AG04450 (cell line): ENCODE measurements at regions not wholly inside any gene's neighbourhood (a gene's known extent, or its start where the extent isn't known, plus 50 kb on each side); places are given as distances from the start of the nearest gene placed in this dataset.

ENCODE experiments used
- CTCF ChIA-PET: fragments of 300-600, 350-600 bp; formaldehyde crosslinking; extraction: SDS; loops from one replicate; lab custom pipeline; 2022; ENCODE audit warnings: antibody characterized with exemption, inconsistent platforms; lab: Charles Lee
- POLR2A ChIA-PET: fragments of 350-600 bp; formaldehyde crosslinking; extraction: SDS; loops from one replicate; lab custom pipeline; 2021; ENCODE audit warnings: antibody characterized with exemption, inconsistent platforms; lab: Yijun Ruan, JAX
- DNase-seq: peaks from one replicate; pipeline ENCODE4 v3.0.0-alpha.2; 2011; ENCODE audit warnings: low read depth, low spot score
- H3K27ac ChIP-seq: one replicate; pipeline ENCODE4 v1.5.1; 2012; ENCODE audit warnings: low read depth, low read length, control low read depth
- H3K27me3 ChIP-seq: one replicate; pipeline ENCODE4 v1.6.0; 2012; ENCODE audit warnings: low read length; ENCODE audit not compliant: control insufficient read depth, insufficient read depth
- H3K4me3 ChIP-seq: 2 replicates; pipeline ENCODE4 v1.5.1; 2011; ENCODE audit warnings: mild to moderate bottlenecking, low read depth, low read length, control low read depth
- H3K9me3 ChIP-seq: 2 replicates; pipeline ENCODE4 v1.5.1; 2012; ENCODE audit warnings: low read length; ENCODE audit not compliant: control insufficient read depth, insufficient read depth
- CTCF ChIP-seq: IDR thresholded peaks from 2 replicates; pipeline ENCODE4 v1.5.1; 2011; ENCODE audit warnings: low read depth, low read length, control low read depth, inconsistent platforms

DNA sequence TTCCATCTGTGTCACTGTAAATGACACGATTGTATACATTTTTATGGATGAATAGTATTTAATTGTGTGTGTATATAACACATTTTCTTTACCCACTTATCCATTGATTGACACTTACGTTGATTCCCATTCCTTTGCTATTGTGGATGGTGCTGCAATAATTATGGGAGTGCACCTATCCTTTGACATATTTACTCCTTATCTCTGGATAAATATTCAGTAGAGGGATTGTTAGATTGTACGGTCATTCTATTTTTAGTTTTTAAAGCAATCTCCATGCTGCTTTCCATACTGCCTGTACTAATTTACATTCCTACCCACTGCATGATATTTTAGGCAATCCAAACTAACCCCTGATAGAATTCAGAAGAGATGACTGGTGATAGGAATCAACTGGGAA is 980.1 kb downstream of the FSTL5 start:
- no peak for DNase-seq
- Histone ChIP-seq H3K4me3 (no peak overlapping the region), H3K27me3 (no peaks in the 10 kb centered on the region), H3K9me3 (peaks cover 7% of the 10 kb centered on the region), H3K27ac (no peak overlapping the region)
- POLR2A ChIA-PET, result no interaction called here
- TF ChIP-seq CTCF, result no peak
- CTCF ChIA-PET, result no interaction called here

- DNase-seq, result no peak
- Histone ChIP-seq H3K9me3 (peaks cover 5% of the 10 kb centered on the region), H3K27me3 (no peaks in the 10 kb centered on the region), H3K27ac (no peak overlapping the region), H3K4me3 (no peak overlapping the region)
- POLR2A ChIA-PET, result no interaction called here
- CTCF ChIA-PET, result no interaction called here
- no peak for TF ChIP-seq CTCF
Observed at GRCh38 chr4:161182913-161183312, 980.9 kb downstream of the FSTL5 start.

DNA sequence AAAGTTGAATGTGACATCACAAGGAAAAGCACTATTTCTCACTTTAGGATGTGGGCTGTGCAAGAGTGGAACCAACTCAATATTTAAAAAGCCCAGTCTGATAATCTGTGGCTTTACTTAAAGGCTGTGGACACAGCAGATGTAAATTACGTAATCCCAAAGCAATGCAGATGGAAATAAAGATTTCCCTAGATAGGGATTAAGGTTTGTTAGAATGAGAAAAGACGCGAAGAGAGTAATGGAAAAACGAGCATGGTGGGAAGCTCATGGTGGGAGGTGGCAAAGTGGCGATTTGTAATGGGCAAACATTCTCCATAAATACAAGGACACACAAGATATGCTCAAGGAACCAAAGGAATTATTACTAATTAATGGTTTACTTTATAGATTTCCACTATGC is 985.5 kb downstream of the FSTL5 start:
- Histone ChIP-seq H3K9me3 (peaks cover 13% of the 10 kb centered on the region), H3K4me3 (no peak overlapping the region), H3K27ac (no peak overlapping the region), H3K27me3 (no peaks in the 10 kb centered on the region)
- ChIA-PET POLR2A (no interaction called here), CTCF (no interaction called here)
- no peak for DNase-seq
- no peak for TF ChIP-seq CTCF

DNA sequence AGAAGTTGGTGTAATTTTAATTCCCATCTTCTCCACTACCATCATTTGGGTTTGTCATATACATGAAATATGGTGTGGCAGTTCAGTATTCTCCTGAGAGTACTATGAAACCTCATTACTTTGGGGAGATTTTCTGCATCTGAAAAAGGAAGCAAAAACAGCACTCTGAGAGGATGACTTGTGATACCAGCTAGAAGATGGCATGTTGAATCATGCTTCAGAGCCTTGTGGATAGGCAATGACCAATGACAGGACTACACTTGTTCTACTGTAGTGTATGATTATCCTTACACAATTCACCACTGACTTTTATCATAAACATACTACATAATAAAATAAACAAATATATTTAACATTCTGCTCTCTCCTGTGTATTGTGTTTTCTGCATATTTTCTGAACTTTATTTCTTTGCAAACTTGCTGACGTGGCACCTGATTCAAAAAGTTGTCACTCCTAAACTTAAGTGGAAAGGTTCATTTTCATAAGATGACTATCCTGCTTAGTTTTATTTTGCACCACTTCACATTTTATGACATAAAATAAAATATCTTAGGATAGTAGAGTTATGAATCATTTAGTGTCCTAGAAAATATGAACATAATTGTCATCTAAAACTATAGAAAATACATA is 991.3 kb downstream of the FSTL5 start:
- H3K27ac ChIP-seq, result no peak overlapping the region
- no peak overlapping the region for H3K4me3 ChIP-seq
- H3K9me3 ChIP-seq, result peaks cover 9% of the 10 kb centered on the region
- ChIA-PET POLR2A (no interaction called here), CTCF (no interaction called here)
- H3K27me3 ChIP-seq, result no peaks in the 10 kb centered on the region
- TF ChIP-seq CTCF, result no peak
- DNase-seq, result no peak

- Histone ChIP-seq H3K27me3 (no peaks in the 10 kb centered on the region), H3K9me3 (no peaks in the 10 kb centered on the region), H3K4me3 (no peak overlapping the region), H3K27ac (no peak overlapping the region)
- POLR2A ChIA-PET, result no interaction called here
- TF ChIP-seq CTCF, result no peak
- CTCF ChIA-PET, result no interaction called here
- DNase-seq, result no peak
Observed at GRCh38 chr4:161167539-161167938, 996.3 kb downstream of the FSTL5 start.
